ENCODE measurements at regions not wholly inside any gene's neighbourhood (a gene's known extent, or its start where the extent isn't known, plus 50 kb on each side); places are given as distances from the start of the nearest gene placed in this dataset.
"Not testable (repeated sequence)": the region's sequence is repeated elsewhere in the genome, so short reads cannot be mapped to it uniquely, and the experiment has no call there.

GRCh38 chr15:61336026-61336638 lies 107.0 kb upstream of the RORA start:
- BruUV-seq (replicated peaks), result no TSS peak
- Histone ChIP-seq H3K36me3 (ENCODE audit: control insufficient read depth, insufficient read depth, low read length) (no peaks in the 10 kb centered on the region), H3K79me2 (ENCODE audit: control insufficient read depth, insufficient read depth, low read length) (no peaks in the 10 kb centered on the region), H4K20me1 (replicated peaks; ENCODE audit: control insufficient read depth, insufficient read depth, low read length) (no peaks in the 10 kb centered on the region), H2AFZ (ENCODE audit: low read depth, low read length) (no peak overlapping the region), H3K4me1 (replicated peaks in 1 of 2; ENCODE audit: control insufficient read depth in 2 of 2, insufficient read depth in 2 of 2, low read length in 2 of 2) (no peaks in the 10 kb centered on the region), H3K27ac (ENCODE audit: extremely low read depth, low read depth, low read length) (no peak overlapping the region), H3K9ac (ENCODE audit: insufficient read depth in 1 of 2, low read depth in 2 of 2, low read length in 2 of 2) (no peak overlapping the region), H3K4me2 (ENCODE audit: insufficient read depth, low read length) (no peak overlapping the region), H3K27me3 (ENCODE audit: control insufficient read depth in 2 of 2, insufficient read depth in 2 of 2, low read length in 2 of 2) (no peaks in the 10 kb centered on the region), H3K9me1 (ENCODE audit: control insufficient read depth, insufficient read depth, low read length) (no peaks in the 10 kb centered on the region), H3K4me3 (no peak overlapping the region), H3K9me3 (replicated peaks; ENCODE audit: control insufficient read depth, insufficient read depth, low read depth, low read length) (no peaks in the 10 kb centered on the region)
- ATAC-seq (no peak), FAIRE-seq (no peak), DNase-seq (ENCODE audit: extremely low read depth in 1 of 4, low spot score in 3 of 4) (no peak)
- TF ChIP-seq NR2F6 (CRISPR knock-in tag; IDR thresholded peaks at IDR 0.05) (no peak), TFAP4 (CRISPR knock-in tag; IDR thresholded peaks at IDR 0.05; ENCODE audit: borderline replicate concordance) (no peak), SNAPC5 (CRISPR knock-in tag; IDR thresholded peaks at IDR 0.05) (no peak), MBD1 (CRISPR knock-in tag; IDR thresholded peaks at IDR 0.05) (no peak), ZNF707 (CRISPR knock-in tag; conservative IDR thresholded peaks at IDR 0.05) (no peak), POLR2AphosphoS5 (IDR thresholded peaks at IDR 0.05; ENCODE audit: control insufficient read depth, insufficient read depth, low read depth, low read length) (no peak), FOXA1 (IDR thresholded peaks at IDR 0.05; ENCODE audit: borderline replicate concordance) (no peak), BRF1 (IDR thresholded peaks at IDR 0.05; ENCODE audit: borderline replicate concordance, extremely low read depth, insufficient read length) (no peak), ZNF253 (CRISPR knock-in tag; conservative IDR thresholded peaks at IDR 0.05) (no peak), ZNF197 (CRISPR knock-in tag; IDR thresholded peaks at IDR 0.05; ENCODE audit: low read depth) (no peak), POU5F1 (IDR thresholded peaks at IDR 0.05; ENCODE audit: borderline replicate concordance, low read depth, low read length, partially characterized antibody) (no peak), SMAD4 (CRISPR knock-in tag; conservative IDR thresholded peaks at IDR 0.05) (no peak)
- ChIA-PET POLR2A (no interaction called here), CTCF (ENCODE audit: low intra/inter-chr PET ratio) (no interaction called here)
- intact Hi-C loops (cut with micrococcal nuclease), result no loop called here
- in situ Hi-C loops (cut with MboI), result no loop called here
- WGBS (ENCODE audit: insufficient coverage, low coverage, missing lambda C conversion rate), result 0% methylated on average over 3 of the region's 3 CpGs

- H3K27ac ChIP-seq (ENCODE audit: extremely low read depth, low read depth, low read length); H3K4me2 ChIP-seq (ENCODE audit: insufficient read depth, low read length); H3K9me3 ChIP-seq (replicated peaks; ENCODE audit: control insufficient read depth, insufficient read depth, low read depth, low read length); H3K4me1 ChIP-seq (replicated peaks in 1 of 2; ENCODE audit: control insufficient read depth in 2 of 2, insufficient read depth in 2 of 2, low read length in 2 of 2); H3K9me1 ChIP-seq (ENCODE audit: control insufficient read depth, insufficient read depth, low read length); CTCF ChIA-PET (ENCODE audit: low intra/inter-chr PET ratio); POLR2A ChIA-PET; intact Hi-C loops (cut with micrococcal nuclease); H3K4me3 ChIP-seq; FAIRE-seq; H3K27me3 ChIP-seq (ENCODE audit: control insufficient read depth in 2 of 2, insufficient read depth in 2 of 2, low read length in 2 of 2); H3K36me3 ChIP-seq (ENCODE audit: control insufficient read depth, insufficient read depth, low read length); ATAC-seq; H2AFZ ChIP-seq (ENCODE audit: low read depth, low read length); H3K9ac ChIP-seq (ENCODE audit: insufficient read depth in 1 of 2, low read depth in 2 of 2, low read length in 2 of 2); H4K20me1 ChIP-seq (replicated peaks; ENCODE audit: control insufficient read depth, insufficient read depth, low read length); BruUV-seq (replicated peaks); in situ Hi-C loops (cut with MboI); DNase-seq (ENCODE audit: extremely low read depth in 1 of 4, low spot score in 3 of 4); H3K79me2 ChIP-seq (ENCODE audit: control insufficient read depth, insufficient read depth, low read length): not testable (repeated sequence)
- 2% methylated on average over 5 of the region's 5 CpGs for WGBS (ENCODE audit: insufficient coverage, low coverage, missing lambda C conversion rate)
These were observed 105.6 kb upstream of the RORA start for GRCh38 chr15:61334714-61335113.

All from K562 (cell line).